Mesendoderm (in vitro differentiated cells): ENCODE measurements at regions not wholly inside any gene's neighbourhood (a gene's known extent, or its start where the extent isn't known, plus 50 kb on each side); places are given as distances from the start of the nearest gene placed in this dataset.

Experiments
- DNase-seq: peaks from one replicate; pipeline ENCODE4 v3.0.0; 2013
- H2AK5ac ChIP-seq: 2 replicates; pipeline ENCODE4 v1.6.1; 2013; ENCODE audit warnings: low read length, inconsistent platforms
- H2BK120ac ChIP-seq: 2 replicates; pipeline ENCODE4 v1.6.1; 2013; ENCODE audit warnings: low read depth, mild to moderate bottlenecking, low read length, moderate library complexity, mixed read lengths
- H2BK15ac ChIP-seq: replicated peaks from 2 replicates; pipeline ENCODE4 v1.6.1; 2013; ENCODE audit warnings: low read depth, mild to moderate bottlenecking, moderate library complexity
- H2BK5ac ChIP-seq: 2 replicates; pipeline ENCODE4 v1.6.1; 2013; ENCODE audit warnings: low read length, inconsistent platforms
- H3K18ac ChIP-seq: 2 replicates; pipeline ENCODE4 v1.6.1; 2013; ENCODE audit warnings: mild to moderate bottlenecking, low read length, mixed read lengths
- H3K23ac ChIP-seq: one replicate; pipeline ENCODE4 v1.6.1; 2013; ENCODE audit warnings: low read length
- H3K27ac ChIP-seq: 2 replicates; pipeline ENCODE4 v1.5.1; 2013; ENCODE audit warnings: low read depth, mild to moderate bottlenecking, inconsistent platforms, low read length, moderate library complexity
- H3K27me3 ChIP-seq: 2 replicates; pipeline ENCODE4 v1.6.1; 2013; ENCODE audit warnings: low read length, control low read depth, mild to moderate bottlenecking, inconsistent platforms; ENCODE audit not compliant: insufficient read depth, poor library complexity
- H3K36me3 ChIP-seq: 2 replicates; pipeline ENCODE4 v1.6.1; 2013; ENCODE audit warnings: low read length, inconsistent platforms; ENCODE audit not compliant: control insufficient read depth, insufficient read depth
- H3K4ac ChIP-seq: one replicate; pipeline ENCODE4 v1.6.1; 2013; ENCODE audit warnings: low read depth, mild to moderate bottlenecking, low read length, moderate library complexity
- H3K4me1 ChIP-seq: 2 replicates; pipeline ENCODE4 v1.6.1; 2013; ENCODE audit warnings: low read depth, low read length, inconsistent platforms; ENCODE audit not compliant: control insufficient read depth
- H3K4me2 ChIP-seq: 2 replicates; pipeline ENCODE4 v1.6.1; 2013; ENCODE audit warnings: low read length
- H3K4me3 ChIP-seq: 2 replicates; pipeline ENCODE4 v1.5.1; 2013; ENCODE audit warnings: mild to moderate bottlenecking, low read length
- H3K56ac ChIP-seq: one replicate; pipeline ENCODE4 v1.6.1; 2013; ENCODE audit warnings: low read length
- H3K79me1 ChIP-seq: 2 replicates; pipeline ENCODE4 v1.6.1; 2013; ENCODE audit warnings: low read length, inconsistent platforms
- H3K79me2 ChIP-seq: 2 replicates; pipeline ENCODE4 v1.6.1; 2013; ENCODE audit warnings: mild to moderate bottlenecking, low read length; ENCODE audit not compliant: control insufficient read depth, insufficient read depth
- H3K9ac ChIP-seq: 2 replicates; pipeline ENCODE4 v1.6.1; 2013; ENCODE audit warnings: low read length, inconsistent platforms
- H4K5ac ChIP-seq: one replicate; pipeline ENCODE4 v1.6.1; 2013; ENCODE audit warnings: low read length
- H4K8ac ChIP-seq: one replicate; pipeline ENCODE4 v1.6.1; 2013; ENCODE audit warnings: low read depth, mild to moderate bottlenecking, control low read depth, low read length, moderate library complexity
- WGBS: extraction: QIAGEN DNeasy Blood & Tissue Kit; methylation state at CpG from one replicate; pipeline ENCODE4 v1.1.7; 2013; ENCODE audit warnings: low lambda C conversion rate, missing lambda C conversion rate; ENCODE audit not compliant: insufficient coverage; ENCODE audit errors: extremely low coverage; 5-methylcytosine and 5-hydroxymethylcytosine counted together

DNA sequence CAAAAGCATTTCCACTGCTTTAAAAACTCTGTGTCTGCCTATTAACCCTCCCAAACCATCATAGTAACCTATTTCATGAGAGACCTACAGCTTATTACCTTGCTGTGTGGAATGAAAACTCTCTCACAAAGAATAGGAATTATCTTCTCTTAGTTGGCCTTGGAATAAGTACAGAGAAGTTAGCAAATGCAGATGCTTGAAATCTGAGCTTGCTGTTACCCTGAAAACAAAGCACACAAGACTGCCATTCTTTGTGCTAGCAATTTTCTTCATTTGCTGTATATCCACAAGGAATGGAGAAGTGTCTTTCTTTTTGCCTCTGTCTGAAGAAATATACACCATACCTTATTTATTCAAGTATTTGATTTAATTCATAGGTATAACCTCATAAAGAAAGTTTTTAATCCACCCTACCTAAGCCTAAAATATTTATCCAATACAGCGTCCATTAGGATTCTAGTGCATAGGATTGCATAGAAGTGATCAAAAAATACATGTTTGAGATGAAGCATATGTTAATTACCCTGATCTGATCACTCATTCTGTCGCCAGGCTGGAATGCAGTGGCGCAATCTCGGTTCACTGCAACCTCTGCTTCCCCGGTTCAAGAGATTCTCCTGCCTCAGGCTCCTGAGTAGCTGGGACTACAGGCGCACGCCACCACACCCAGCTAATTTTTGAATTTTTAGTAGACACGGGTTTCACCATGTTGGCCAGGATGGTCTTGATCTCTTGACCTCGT is 451.1 kb downstream of the LTN1 start:
- Histone ChIP-seq H4K5ac (no peak overlapping the region), H3K23ac (no peak overlapping the region), H3K36me3 (no peaks in the 10 kb centered on the region), H3K4me1 (no peaks in the 10 kb centered on the region), H2BK5ac (no peak overlapping the region), H3K56ac (no peak overlapping the region), H3K4me2 (no peak overlapping the region), H3K4ac (no peak overlapping the region), H2BK15ac (no peak overlapping the region), H3K27ac (no peak overlapping the region), H3K79me1 (no peaks in the 10 kb centered on the region), H4K8ac (no peak overlapping the region), H3K4me3 (no peak overlapping the region), H3K79me2 (no peaks in the 10 kb centered on the region), H3K9ac (no peak overlapping the region), H2BK120ac (no peak overlapping the region), H3K18ac (no peak overlapping the region), H2AK5ac (no peak overlapping the region), H3K27me3 (no peaks in the 10 kb centered on the region)
- WGBS, result no CpG with 5 or more reads among the region's 9 CpGs
- no peak for DNase-seq

DNA sequence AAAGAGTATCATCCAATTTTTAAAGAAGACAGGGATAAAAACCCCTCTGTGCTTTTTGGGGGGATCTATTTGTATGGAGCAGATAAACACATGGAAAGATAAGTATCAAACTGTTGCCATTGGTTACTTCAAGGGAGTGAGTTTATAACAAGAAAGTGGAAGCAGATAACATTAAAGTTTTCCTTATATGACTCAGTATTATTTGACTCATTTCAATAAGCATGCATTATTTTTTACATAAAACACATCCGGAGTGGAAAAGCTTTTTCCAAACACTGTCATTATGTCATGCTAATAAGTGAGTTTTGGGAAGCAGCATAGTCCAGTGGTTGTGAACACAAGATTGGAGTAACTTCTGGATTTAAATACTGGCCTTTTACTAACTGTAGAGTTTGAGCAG is 452.2 kb downstream of the LTN1 start:
- Histone ChIP-seq H3K36me3 (no peaks in the 10 kb centered on the region), H3K18ac (no peak overlapping the region), H2BK5ac (no peak overlapping the region), H3K27ac (no peak overlapping the region), H3K4me2 (no peak overlapping the region), H2BK120ac (no peak overlapping the region), H3K4me3 (no peak overlapping the region), H3K56ac (no peak overlapping the region), H3K4ac (no peak overlapping the region), H3K79me1 (no peaks in the 10 kb centered on the region), H3K27me3 (no peaks in the 10 kb centered on the region), H4K8ac (no peak overlapping the region), H4K5ac (no peak overlapping the region), H2AK5ac (no peak overlapping the region), H2BK15ac (no peak overlapping the region), H3K23ac (no peak overlapping the region), H3K4me1 (peaks cover under 1% of the 10 kb centered on the region), H3K79me2 (no peaks in the 10 kb centered on the region), H3K9ac (no peak overlapping the region)
- DNase-seq, result no peak
- no CpG with 5 or more reads among the region's 1 CpG for WGBS

DNA sequence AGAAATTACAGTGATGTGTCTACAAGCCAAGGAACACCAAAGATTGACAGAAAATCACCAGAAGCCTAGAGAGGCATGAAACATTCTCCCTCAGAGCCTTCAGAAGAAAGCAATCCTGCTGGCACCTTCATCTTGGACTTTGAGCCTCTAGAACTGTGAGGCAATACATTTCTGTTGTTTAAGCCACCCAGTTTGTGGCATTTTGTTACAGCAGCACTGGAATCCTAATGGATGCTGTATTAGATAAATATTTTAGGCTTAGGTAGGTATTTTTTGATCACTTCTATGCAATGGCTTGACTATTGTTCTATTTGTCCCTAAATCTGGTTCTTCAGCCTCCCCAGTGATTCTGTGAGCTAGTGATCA is 453.1 kb downstream of the LTN1 start:
- H3K79me1 ChIP-seq, result no peaks in the 10 kb centered on the region
- H4K8ac ChIP-seq, result no peak overlapping the region
- no peak overlapping the region for H3K4ac ChIP-seq
- H2BK120ac ChIP-seq, result no peak overlapping the region
- H3K4me1 ChIP-seq, result peaks cover 3% of the 10 kb centered on the region
- H3K36me3 ChIP-seq, result no peaks in the 10 kb centered on the region
- H3K79me2 ChIP-seq, result no peaks in the 10 kb centered on the region
- H3K27me3 ChIP-seq, result no peaks in the 10 kb centered on the region
- no peak overlapping the region for H3K4me2 ChIP-seq
- no peak overlapping the region for H2BK5ac ChIP-seq
- H2AK5ac ChIP-seq, result no peak overlapping the region
- no peak overlapping the region for H3K4me3 ChIP-seq
- H2BK15ac ChIP-seq, result no peak overlapping the region
- DNase-seq, result no peak
- H4K5ac ChIP-seq, result no peak overlapping the region
- H3K18ac ChIP-seq, result no peak overlapping the region
- no peak overlapping the region for H3K56ac ChIP-seq
- H3K23ac ChIP-seq, result no peak overlapping the region
- no peak overlapping the region for H3K27ac ChIP-seq
- no peak overlapping the region for H3K9ac ChIP-seq

- peaks cover 3% of the 10 kb centered on the region for H3K4me1 ChIP-seq
- H3K4ac ChIP-seq, result no peak overlapping the region
- H3K23ac ChIP-seq, result no peak overlapping the region
- H3K79me1 ChIP-seq, result no peaks in the 10 kb centered on the region
- DNase-seq, result no peak
- no peak overlapping the region for H3K27ac ChIP-seq
- H3K18ac ChIP-seq, result no peak overlapping the region
- H3K4me3 ChIP-seq, result no peak overlapping the region
- H2AK5ac ChIP-seq, result no peak overlapping the region
- H2BK15ac ChIP-seq, result no peak overlapping the region
- no peak overlapping the region for H3K4me2 ChIP-seq
- no peak overlapping the region for H4K5ac ChIP-seq
- no peak overlapping the region for H2BK5ac ChIP-seq
- no peaks in the 10 kb centered on the region for H3K36me3 ChIP-seq
- WGBS, result no CpG with 5 or more reads among the region's 3 CpGs
- H3K79me2 ChIP-seq, result no peaks in the 10 kb centered on the region
- no peak overlapping the region for H2BK120ac ChIP-seq
- no peak overlapping the region for H3K9ac ChIP-seq
- H3K56ac ChIP-seq, result no peak overlapping the region
- H4K8ac ChIP-seq, result no peak overlapping the region
- H3K27me3 ChIP-seq, result no peaks in the 10 kb centered on the region
Measured at GRCh38 chr21:28538987-28539622, 453.6 kb downstream of the LTN1 start.

- Histone ChIP-seq H3K18ac (no peak overlapping the region), H3K4me2 (no peak overlapping the region), H3K4me1 (peaks cover 3% of the 10 kb centered on the region)
Measured at GRCh38 chr21:28537371-28538079, 455.2 kb downstream of the LTN1 start.

More at GRCh38 chr21:28537371-28538079, 455.2 kb downstream of the LTN1 start:
- H3K27ac ChIP-seq, result no peak overlapping the region
- H3K36me3 ChIP-seq, result no peaks in the 10 kb centered on the region
- H3K56ac ChIP-seq, result no peak overlapping the region
- no CpG with 5 or more reads among the region's 4 CpGs for WGBS
- H4K8ac ChIP-seq, result no peak overlapping the region
- DNase-seq, result no peak
- no peak overlapping the region for H4K5ac ChIP-seq
- no peaks in the 10 kb centered on the region for H3K27me3 ChIP-seq
- H3K79me2 ChIP-seq, result no peaks in the 10 kb centered on the region
- no peak overlapping the region for H3K4me3 ChIP-seq
- no peak overlapping the region for H2BK120ac ChIP-seq
- no peak overlapping the region for H2BK5ac ChIP-seq
- H2AK5ac ChIP-seq, result no peak overlapping the region
- H3K79me1 ChIP-seq, result no peaks in the 10 kb centered on the region
- no peak overlapping the region for H3K4ac ChIP-seq
- H2BK15ac ChIP-seq, result no peak overlapping the region
- H3K9ac ChIP-seq, result no peak overlapping the region
- no peak overlapping the region for H3K23ac ChIP-seq
